Fibroblast of the conjunctiva (primary cell): ENCODE measurements at regions not wholly inside any gene's neighbourhood (a gene's known extent, or its start where the extent isn't known, plus 50 kb on each side); places are given as distances from the start of the nearest gene placed in this dataset.
"Not testable (repeated sequence)": the region's sequence is repeated elsewhere in the genome, so short reads cannot be mapped to it uniquely, and the experiment has no call there.

Experiments
- DNase-seq: peaks from one replicate; pipeline ENCODE4 v3.0.0-alpha.2; 2010; ENCODE audit warnings: low read depth

DNA sequence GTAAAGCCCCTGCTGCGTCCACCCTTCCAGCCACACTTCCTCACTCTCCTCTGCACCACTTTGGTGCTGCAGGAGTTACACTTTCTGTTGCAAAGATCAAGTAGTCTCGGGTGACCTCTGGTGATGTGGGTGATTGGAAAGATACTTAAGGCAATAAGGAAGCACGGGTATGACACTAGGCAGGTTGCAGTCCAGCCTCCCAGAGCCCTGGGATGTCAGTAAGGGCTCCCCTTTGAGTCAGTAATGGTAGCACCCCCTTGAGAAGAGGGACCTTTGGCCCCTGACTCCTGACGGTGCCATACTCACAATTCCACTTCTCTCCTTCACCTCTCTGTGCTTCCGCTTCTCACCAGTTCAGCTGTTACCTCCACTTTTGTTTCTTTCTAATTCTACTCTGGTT lies 84.1 kb upstream of the KIF2A start:
- DNase-seq = not testable (repeated sequence)

DNA sequence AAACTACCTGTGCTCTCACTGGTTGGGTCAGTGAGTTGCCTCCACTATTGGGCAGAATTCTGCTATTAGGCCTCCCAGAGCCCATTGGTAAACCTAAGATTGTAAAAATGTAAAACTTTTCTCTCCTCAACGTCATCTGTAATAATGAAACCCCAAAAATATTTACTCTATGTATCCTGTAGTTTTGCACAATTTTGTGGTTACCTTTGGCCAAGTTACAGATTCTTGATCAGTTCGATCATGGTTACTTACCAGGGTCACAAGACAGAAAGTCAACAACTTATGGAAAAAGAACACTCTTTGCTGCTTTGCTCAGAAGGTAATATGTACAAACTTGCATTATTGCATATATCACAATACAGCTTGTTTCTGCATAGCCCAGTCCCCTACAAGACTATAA lies 83.7 kb upstream of the KIF2A start:
- peak; percentile 1 for DNase-seq

DNA sequence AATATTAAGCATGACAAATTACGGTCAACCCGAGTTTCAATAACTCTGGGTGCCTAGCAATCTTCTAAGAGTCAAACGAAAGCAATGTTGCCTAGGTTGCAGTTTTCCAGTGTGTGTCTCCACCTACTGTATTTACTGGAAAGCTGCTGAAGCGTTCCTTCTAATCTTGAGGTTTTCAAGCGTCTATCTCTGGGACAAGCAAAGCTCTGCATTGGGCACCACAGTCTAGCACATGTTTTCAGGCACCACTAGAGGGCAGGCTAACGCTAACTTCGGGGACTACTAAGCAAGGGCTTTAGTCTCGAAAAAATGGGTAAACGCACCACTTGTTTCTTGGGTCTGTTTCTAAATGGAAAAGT lies 82.7 kb upstream of the KIF2A start:
- not testable (repeated sequence) for DNase-seq

DNA sequence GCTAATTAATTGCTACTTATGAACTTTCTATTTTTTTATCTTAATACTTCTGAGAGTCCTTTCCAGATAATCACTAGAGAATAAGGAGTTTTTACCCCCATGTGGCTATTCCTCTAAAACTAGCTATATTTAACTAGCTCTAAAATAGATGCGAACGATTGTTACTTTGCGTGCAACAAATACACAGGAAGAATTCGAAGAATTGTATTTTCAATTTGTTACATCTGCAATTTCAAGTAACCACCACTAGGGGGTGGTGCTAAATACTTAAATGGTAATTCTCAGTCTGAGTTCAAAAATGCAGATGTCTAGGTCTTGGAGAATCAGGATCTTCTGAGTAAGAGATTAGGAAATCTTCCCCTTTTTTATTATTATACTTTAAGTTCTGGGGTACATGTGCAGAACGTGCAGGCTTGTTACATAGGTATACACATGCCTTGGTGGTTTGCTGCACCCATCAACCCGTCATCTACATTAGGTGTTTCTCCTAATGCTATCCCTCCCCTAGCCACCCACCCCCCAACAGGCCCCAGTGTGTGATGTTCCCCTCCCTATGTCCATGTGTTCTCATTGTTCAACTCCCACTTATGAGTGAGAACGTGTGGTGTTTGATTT lies 80.9 kb upstream of the KIF2A start:
- DNase-seq = not testable (repeated sequence)

DNA sequence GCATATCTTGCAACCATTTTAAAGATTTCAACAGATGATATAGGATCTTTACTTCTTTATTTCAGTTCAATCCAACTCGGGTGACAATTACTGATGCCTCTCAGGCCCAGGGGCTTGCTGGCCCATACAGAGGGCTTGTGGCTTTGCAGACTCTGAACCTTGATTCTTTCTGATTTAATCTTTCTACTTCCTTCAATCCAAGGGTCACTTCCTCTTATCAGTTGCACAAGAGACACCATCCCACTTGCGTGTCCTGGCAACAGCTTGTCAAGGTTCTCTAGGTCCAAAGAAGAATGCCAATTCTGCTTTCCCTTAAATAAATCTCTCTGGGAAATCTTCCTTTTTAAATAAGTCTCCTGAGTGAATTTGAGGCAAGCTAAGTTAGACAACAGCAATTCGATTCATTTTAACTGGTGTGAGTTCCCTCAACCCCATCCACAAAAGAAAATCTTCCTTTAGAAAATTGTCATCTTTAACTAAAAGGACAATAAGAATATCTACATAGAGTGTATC lies 75.1 kb upstream of the KIF2A start:
- DNase-seq = not testable (repeated sequence)

DNA sequence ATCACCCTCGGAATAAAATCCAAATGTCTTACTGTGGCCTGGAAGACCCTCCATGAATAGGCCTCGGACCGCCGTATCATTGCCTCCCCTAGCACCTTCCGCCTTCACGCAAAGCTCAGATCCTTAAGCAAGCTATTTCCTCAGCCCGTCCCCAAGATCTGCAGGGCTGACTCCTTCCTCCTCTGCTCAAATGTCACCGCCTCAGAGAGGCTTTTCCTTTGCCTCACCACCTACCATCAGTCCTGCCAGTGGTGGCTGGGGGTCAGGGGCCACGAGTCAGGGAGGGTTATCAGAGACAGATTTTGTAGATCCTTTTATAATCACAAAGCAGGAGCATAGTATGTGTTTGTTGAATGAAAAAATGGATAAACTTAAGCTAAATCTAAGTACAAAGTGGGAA lies 74.4 kb upstream of the KIF2A start:
- DNase-seq = no peak

DNA sequence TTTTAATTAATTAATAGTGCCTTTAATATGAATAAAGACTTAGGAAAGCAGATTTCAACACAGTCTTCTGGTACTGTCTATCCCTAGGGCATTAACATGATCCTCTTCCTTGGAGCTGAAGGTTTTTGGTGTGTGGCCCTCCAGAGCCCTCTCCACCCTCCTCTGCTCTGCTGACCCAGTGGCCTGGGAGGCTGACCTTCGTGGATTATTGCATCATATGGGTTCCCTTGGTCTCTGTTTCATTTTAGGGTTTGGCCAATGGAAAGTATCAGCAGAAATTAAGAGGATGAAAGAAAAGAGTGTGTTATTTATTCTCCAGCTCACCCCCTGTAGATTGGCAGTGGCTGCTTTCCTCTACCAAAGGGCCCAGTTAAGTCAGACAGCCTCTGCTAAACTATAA lies 73.8 kb upstream of the KIF2A start:
- DNase-seq = not testable (repeated sequence)

DNA sequence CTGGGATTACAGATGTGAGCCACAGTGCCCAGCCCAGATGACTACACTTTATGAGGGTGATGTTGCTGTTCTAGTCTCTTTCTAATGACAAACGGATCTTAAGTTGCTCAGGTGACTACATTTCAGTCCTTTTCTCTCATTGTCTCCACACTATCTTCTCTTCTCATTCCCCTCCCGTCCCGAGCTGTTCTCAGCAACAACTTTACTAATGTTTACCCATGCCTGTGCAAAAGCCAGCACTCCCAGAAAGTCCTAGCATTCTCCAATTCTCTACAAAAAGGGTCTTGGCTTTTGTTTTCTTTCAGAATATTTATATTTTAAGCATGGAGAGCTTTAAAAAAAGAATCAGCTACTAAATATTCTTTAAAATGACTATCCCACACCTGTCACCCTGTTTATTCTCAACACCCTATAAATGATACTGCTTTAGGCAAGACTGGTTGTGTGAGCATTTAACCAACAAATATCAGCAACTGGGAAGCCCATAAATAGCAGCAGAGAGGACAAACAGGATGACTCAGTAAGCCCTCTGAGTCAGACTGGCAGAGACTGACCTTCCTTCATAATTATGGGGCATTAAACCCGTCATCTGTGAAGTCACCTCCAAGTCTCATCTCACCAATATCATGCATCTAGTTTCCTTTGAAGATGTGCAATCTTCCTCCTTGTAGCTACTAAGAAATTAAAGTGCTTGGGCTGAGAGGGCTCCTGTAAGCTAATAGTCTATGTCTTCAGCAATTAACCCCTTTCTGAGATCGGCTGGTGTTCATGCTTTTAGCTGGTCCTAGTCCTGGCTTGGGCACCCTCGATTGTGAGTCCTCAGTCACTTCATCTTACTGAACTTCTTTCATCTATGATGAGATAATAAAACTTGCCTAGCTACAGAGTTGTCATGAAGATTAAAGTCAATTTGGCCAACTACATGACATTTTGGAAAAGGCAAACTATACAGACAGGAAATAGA lies 72.6 kb upstream of the KIF2A start:
- peak; percentile 4 for DNase-seq

- not testable (repeated sequence) for DNase-seq
Measured at GRCh38 chr5:62236593-62236992, 69.4 kb upstream of the KIF2A start.

- DNase-seq = not testable (repeated sequence)
Measured at GRCh38 chr5:62237944-62238343, 68.1 kb upstream of the KIF2A start.

- DNase-seq = not testable (repeated sequence)
Measured at GRCh38 chr5:62238584-62238983, 67.4 kb upstream of the KIF2A start.

DNA sequence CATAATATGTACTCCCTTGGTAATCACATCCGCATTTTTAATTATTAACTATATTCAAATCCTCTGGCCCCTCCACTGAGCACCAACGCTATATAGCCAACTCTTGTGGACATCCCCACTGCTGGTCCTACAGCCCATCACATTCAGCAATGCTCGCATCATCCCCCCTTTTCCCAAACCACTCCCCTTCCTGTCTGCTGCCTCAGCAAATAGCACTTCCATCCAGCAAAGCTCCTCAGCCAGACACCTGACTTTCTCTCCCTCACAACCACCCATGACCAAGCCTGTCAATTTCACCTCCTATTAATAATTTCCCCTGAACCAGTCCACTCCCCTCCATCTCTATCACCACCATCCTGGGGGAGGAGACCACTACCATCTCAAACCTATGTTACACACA lies 65.5 kb upstream of the KIF2A start:
- DNase-seq = not testable (repeated sequence)

DNA sequence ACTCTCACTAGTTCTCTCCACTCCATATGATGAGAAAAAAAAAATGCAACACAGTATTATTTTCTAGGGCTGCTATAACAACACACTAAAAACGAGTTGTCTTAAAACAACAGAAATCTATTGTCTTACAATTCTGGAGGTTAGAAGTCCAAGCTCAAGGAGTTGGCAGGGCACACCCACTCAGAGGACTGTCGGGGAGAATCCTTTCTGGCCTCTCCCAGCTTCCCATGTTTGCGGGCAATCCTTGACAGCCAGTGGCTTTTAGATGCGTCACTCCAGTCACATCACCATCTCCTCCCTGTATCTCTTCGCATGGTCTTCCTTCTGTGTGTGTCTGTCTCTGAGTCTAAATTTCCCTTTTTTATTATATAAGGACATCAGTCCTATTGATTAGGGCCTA lies 64.0 kb upstream of the KIF2A start:
- not testable (repeated sequence) for DNase-seq

- DNase-seq = not testable (repeated sequence)
Measured at GRCh38 chr5:62243046-62243445, 63.0 kb upstream of the KIF2A start.

DNA sequence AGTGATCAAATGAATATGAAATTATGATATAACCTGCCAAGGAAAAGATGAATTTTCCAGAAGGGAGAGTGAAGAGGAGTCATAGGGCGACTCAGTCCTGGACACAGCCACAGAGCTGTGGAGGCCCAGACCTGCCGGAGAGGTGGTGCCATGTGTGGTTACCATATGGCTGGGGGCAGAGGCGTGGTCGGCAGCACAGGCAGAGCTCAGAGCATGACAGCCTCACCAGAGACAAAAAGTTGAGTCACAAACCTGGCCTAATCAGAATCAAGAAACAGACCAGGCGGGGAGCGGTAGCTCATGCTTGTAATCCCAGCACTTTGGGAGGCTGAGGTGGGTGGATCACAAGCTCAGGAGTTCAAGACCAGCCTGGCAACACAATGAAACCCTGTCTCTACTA lies 57.8 kb upstream of the KIF2A start:
- not testable (repeated sequence) for DNase-seq

DNA sequence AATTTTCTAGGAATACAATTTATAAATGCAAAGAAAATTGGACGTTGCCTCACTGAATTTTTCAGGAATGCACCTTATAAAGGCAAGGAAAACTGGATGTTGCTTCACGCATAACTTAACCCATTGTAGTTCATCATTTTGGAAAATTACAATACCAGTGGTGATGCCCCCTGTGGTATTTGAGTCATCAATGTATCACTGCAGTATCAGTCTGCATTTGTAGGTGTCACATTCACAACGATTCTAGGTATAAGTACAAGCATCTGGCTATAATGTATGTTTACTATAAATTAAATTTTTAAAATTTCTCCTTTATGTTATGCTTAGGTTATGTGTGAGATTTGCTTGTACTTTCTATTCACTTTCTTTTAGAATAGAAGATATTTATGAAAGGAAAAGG lies 55.9 kb upstream of the KIF2A start:
- not testable (repeated sequence) for DNase-seq

- DNase-seq = not testable (repeated sequence)
Measured at GRCh38 chr5:62250919-62251318, 55.1 kb upstream of the KIF2A start.

- not testable (repeated sequence) for DNase-seq
Measured at GRCh38 chr5:62252519-62252918, 53.5 kb upstream of the KIF2A start.

GRCh38 chr5:62255551-62255950 lies 50.5 kb upstream of the KIF2A start:
- DNase-seq = not testable (repeated sequence)

- no peak for DNase-seq
Measured at GRCh38 chr5:62256161-62257019, 49.6 kb upstream of the KIF2A start.
